ENCODE measurements at regions not wholly inside any gene's neighbourhood (a gene's known extent, or its start where the extent isn't known, plus 50 kb on each side); places are given as distances from the start of the nearest gene placed in this dataset.

DNA sequence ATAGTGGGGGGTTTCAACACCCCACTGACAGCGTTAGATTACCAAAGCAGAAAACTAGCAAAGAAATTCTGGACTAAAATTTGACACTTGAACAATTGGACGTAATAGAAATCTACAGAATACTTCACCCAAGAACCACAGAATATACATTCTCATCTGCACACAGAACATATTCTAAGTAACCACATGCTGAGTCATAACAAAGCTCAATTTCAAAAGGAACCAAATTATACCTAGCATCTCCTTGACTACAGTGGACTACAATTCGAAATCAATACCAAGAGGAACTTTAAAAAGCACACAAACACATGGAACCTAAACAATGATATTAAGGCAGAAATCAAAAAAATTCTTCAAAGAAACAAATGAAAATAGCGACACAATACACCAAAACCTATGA lies 871.6 kb upstream of the MDGA2 start:
- no peaks in the 10 kb centered on the region for H3K9me3 ChIP-seq (ENCODE audit: control insufficient read depth, low read depth, low read length)
- DNase-seq (ENCODE audit: low read depth, low spot score) (no peak), FAIRE-seq (no peak)
- no peaks in the 10 kb centered on the region for H4K20me1 ChIP-seq (ENCODE audit: control insufficient read depth, extremely low read depth, insufficient read depth, low read length)
- no peak overlapping the region for H3K4me2 ChIP-seq (ENCODE audit: control insufficient read depth, extremely low read depth, insufficient read depth, low read depth, low read length)
- no peaks in the 10 kb centered on the region for H3K27me3 ChIP-seq (ENCODE audit: control insufficient read depth, extremely low read depth, insufficient read depth, low read length)
- H3K27ac ChIP-seq (ENCODE audit: control insufficient read depth, insufficient read depth, low read length): no peak overlapping the region
- no peaks in the 10 kb centered on the region for H3K4me1 ChIP-seq (ENCODE audit: control insufficient read depth, extremely low read depth, insufficient read depth, low read length)
- dilution Hi-C loops (cut with MboI; ENCODE audit: extremely low pct_ligation_motif_present, low sequenced_read_pairs): no loop called here
- H3K9ac ChIP-seq (ENCODE audit: control insufficient read depth, extremely low read depth, insufficient read depth, low read length): no peak overlapping the region
- no peaks in the 10 kb centered on the region for H3K36me3 ChIP-seq (ENCODE audit: control insufficient read depth in 2 of 2, extremely low read depth in 1 of 2, insufficient read depth in 2 of 2, low read length in 2 of 2)
- no peak overlapping the region for H3K4me3 ChIP-seq (ENCODE audit: control insufficient read depth in 2 of 3, extremely low read depth in 1 of 3, insufficient read depth in 2 of 3, low read depth in 1 of 3, low read length in 3 of 3)
- no peak for TF ChIP-seq EZH2 (IDR thresholded peaks at IDR 0.05; ENCODE audit: low read length)
- TF ChIP-seq, protein P1, sequence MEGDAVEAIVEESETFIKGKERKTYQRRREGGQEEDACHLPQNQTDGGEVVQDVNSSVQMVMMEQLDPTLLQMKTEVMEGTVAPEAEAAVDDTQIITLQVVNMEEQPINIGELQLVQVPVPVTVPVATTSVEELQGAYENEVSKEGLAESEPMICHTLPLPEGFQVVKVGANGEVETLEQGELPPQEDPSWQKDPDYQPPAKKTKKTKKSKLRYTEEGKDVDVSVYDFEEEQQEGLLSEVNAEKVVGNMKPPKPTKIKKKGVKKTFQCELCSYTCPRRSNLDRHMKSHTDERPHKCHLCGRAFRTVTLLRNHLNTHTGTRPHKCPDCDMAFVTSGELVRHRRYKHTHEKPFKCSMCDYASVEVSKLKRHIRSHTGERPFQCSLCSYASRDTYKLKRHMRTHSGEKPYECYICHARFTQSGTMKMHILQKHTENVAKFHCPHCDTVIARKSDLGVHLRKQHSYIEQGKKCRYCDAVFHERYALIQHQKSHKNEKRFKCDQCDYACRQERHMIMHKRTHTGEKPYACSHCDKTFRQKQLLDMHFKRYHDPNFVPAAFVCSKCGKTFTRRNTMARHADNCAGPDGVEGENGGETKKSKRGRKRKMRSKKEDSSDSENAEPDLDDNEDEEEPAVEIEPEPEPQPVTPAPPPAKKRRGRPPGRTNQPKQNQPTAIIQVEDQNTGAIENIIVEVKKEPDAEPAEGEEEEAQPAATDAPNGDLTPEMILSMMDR (optimal IDR thresholded peaks at IDR 0.05 in 1 of 3, IDR thresholded peaks at IDR 0.05 in 1 of 3, conservative IDR thresholded peaks at IDR 0.05 in 1 of 3; ENCODE audit: extremely low read depth in 1 of 3, insufficient read depth in 2 of 3, low read length in 3 of 3): no peak
- H2AFZ ChIP-seq (ENCODE audit: control insufficient read depth, low read length): no peak overlapping the region
- no peaks in the 10 kb centered on the region for H3K9me1 ChIP-seq (ENCODE audit: control insufficient read depth, extremely low read depth, insufficient read depth, low read length)
- no peaks in the 10 kb centered on the region for H3K79me2 ChIP-seq (ENCODE audit: control insufficient read depth, insufficient read depth, low read length)

DNA sequence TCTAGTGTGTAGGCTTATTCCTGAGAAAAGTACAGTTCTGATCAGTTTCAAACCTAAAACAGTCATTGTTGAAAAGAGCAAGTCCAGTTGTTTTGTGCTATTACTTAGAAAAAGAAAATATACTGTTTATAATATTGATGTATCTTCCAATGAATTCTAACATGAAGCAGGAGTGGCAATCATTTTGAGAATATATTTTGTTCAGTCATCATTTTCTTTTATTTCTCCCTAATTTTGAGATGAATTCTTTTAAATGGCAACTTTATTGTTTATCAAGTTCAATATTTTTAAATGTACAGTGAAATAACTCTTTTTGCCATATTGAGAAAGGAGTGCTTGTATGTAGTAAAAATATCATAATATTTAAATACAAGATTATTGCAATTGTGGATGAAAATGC lies 862.2 kb upstream of the MDGA2 start:
- H2AFZ ChIP-seq (ENCODE audit: control insufficient read depth, low read length): no peak overlapping the region
- H3K4me1 ChIP-seq (ENCODE audit: control insufficient read depth, extremely low read depth, insufficient read depth, low read length): no peaks in the 10 kb centered on the region
- no peaks in the 10 kb centered on the region for H3K36me3 ChIP-seq (ENCODE audit: control insufficient read depth in 2 of 2, extremely low read depth in 1 of 2, insufficient read depth in 2 of 2, low read length in 2 of 2)
- H3K4me3 ChIP-seq (ENCODE audit: control insufficient read depth in 2 of 3, extremely low read depth in 1 of 3, insufficient read depth in 2 of 3, low read depth in 1 of 3, low read length in 3 of 3): no peak overlapping the region
- H3K79me2 ChIP-seq (ENCODE audit: control insufficient read depth, insufficient read depth, low read length): no peaks in the 10 kb centered on the region
- H4K20me1 ChIP-seq (ENCODE audit: control insufficient read depth, extremely low read depth, insufficient read depth, low read length): no peaks in the 10 kb centered on the region
- TF ChIP-seq EZH2 (IDR thresholded peaks at IDR 0.05; ENCODE audit: low read length): no peak
- TF ChIP-seq, protein P1 (optimal IDR thresholded peaks at IDR 0.05 in 1 of 3, IDR thresholded peaks at IDR 0.05 in 1 of 3, conservative IDR thresholded peaks at IDR 0.05 in 1 of 3; ENCODE audit: extremely low read depth in 1 of 3, insufficient read depth in 2 of 3, low read length in 3 of 3): no peak
- no peak overlapping the region for H3K9ac ChIP-seq (ENCODE audit: control insufficient read depth, extremely low read depth, insufficient read depth, low read length)
- H3K9me1 ChIP-seq (ENCODE audit: control insufficient read depth, extremely low read depth, insufficient read depth, low read length): no peaks in the 10 kb centered on the region
- H3K4me2 ChIP-seq (ENCODE audit: control insufficient read depth, extremely low read depth, insufficient read depth, low read depth, low read length): no peak overlapping the region
- no peak for DNase-seq (ENCODE audit: low read depth, low spot score)
- no peaks in the 10 kb centered on the region for H3K9me3 ChIP-seq (ENCODE audit: control insufficient read depth, low read depth, low read length)
- no peak for FAIRE-seq
- no peak overlapping the region for H3K27ac ChIP-seq (ENCODE audit: control insufficient read depth, insufficient read depth, low read length)
- H3K27me3 ChIP-seq (ENCODE audit: control insufficient read depth, extremely low read depth, insufficient read depth, low read length): no peaks in the 10 kb centered on the region
- dilution Hi-C loops (cut with MboI; ENCODE audit: extremely low pct_ligation_motif_present, low sequenced_read_pairs): no loop called here
